GM18909 (cell line): ENCODE measurements at regions not wholly inside any gene's neighbourhood (a gene's known extent, or its start where the extent isn't known, plus 50 kb on each side); places are given as distances from the start of the nearest gene placed in this dataset.

Source experiments
- ATAC-seq: cut with Tn5 transposase; IDR thresholded peaks from one replicate; pipeline ENCODE4 v1.9.1; 2021; ENCODE audit warnings: mild to moderate bottlenecking; ENCODE audit not compliant: unreplicated experiment, poor library complexity

- ATAC-seq, result no peak
These were observed 99.6 kb upstream of the SCG2 start for GRCh38 chr2:223701761-223702160.

GRCh38 chr2:223700221-223700620 is 98.1 kb upstream of the SCG2 start:
- no peak for ATAC-seq

- ATAC-seq, result no peak
These were observed 95.9 kb upstream of the SCG2 start for GRCh38 chr2:223697892-223698645.

- ATAC-seq, result no peak
These were observed 95.2 kb upstream of the SCG2 start for GRCh38 chr2:223697316-223697891.

GRCh38 chr2:223696719-223697118 is 94.6 kb upstream of the SCG2 start:
- ATAC-seq, result no peak

- ATAC-seq, result peak; percentile 42
These were observed 90.2 kb upstream of the SCG2 start for GRCh38 chr2:223692191-223692947.

- no peak for ATAC-seq
These were observed 86.1 kb upstream of the SCG2 start for GRCh38 chr2:223688094-223688835.

GRCh38 chr2:223681125-223681524 is 79.0 kb upstream of the SCG2 start:
- ATAC-seq, result no peak

- ATAC-seq, result no peak
These were observed 72.9 kb upstream of the SCG2 start for GRCh38 chr2:223674998-223675609.

- no peak for ATAC-seq
These were observed 67.5 kb upstream of the SCG2 start for GRCh38 chr2:223669453-223670225.

GRCh38 chr2:223668302-223668998 is 66.3 kb upstream of the SCG2 start:
- no peak for ATAC-seq

- ATAC-seq, result no peak
These were observed 52.3 kb upstream of the SCG2 start for GRCh38 chr2:223654384-223654915.

- ATAC-seq, result no peak
These were observed 50.7 kb upstream of the SCG2 start for GRCh38 chr2:223652902-223653301.

GRCh38 chr2:223652122-223652521 is 50.0 kb upstream of the SCG2 start:
- ATAC-seq, result no peak
